ENCODE measurements at regions not wholly inside any gene's neighbourhood (a gene's known extent, or its start where the extent isn't known, plus 50 kb on each side); places are given as distances from the start of the nearest gene placed in this dataset.

GRCh38 chr5:27482663-27483062 lies 444.3 kb upstream of the CDH9 start:
- no peak for TF ChIP-seq CTCF (IDR thresholded peaks at IDR 0.05; ENCODE audit: low read depth, low read length, poor library complexity, severe bottlenecking)
- TF ChIP-seq EZH2phosphoT487 (IDR thresholded peaks at IDR 0.05; ENCODE audit: borderline replicate concordance, low read length), result no peak
- no peaks in the 10 kb centered on the region for H3K9me3 ChIP-seq (ENCODE audit: control insufficient read depth, insufficient read depth, low read length)
- H3K27ac ChIP-seq (ENCODE audit: low read depth, low read length), result no peak overlapping the region
- H3K4me3 ChIP-seq (ENCODE audit: low read length), result no peak overlapping the region
- H3K4me1 ChIP-seq (ENCODE audit: control insufficient read depth, low read length), result no peaks in the 10 kb centered on the region
- H3K79me2 ChIP-seq (ENCODE audit: control insufficient read depth, low read length), result no peaks in the 10 kb centered on the region
- H4K20me1 ChIP-seq (ENCODE audit: control insufficient read depth, insufficient read depth, low read depth, low read length), result no peaks in the 10 kb centered on the region
- H3K27me3 ChIP-seq (ENCODE audit: control insufficient read depth, low read length), result no peaks in the 10 kb centered on the region
- H3K9me2 ChIP-seq (replicated peaks; ENCODE audit: control insufficient read depth, low read length), result no peaks in the 10 kb centered on the region
- no peak overlapping the region for H3K4me2 ChIP-seq (ENCODE audit: low read length)
- H3K36me3 ChIP-seq (ENCODE audit: control insufficient read depth, low read length), result no peaks in the 10 kb centered on the region
- no peaks in the 10 kb centered on the region for H3F3A ChIP-seq (ENCODE audit: control insufficient read depth, insufficient read depth)

GRCh38 chr5:27479859-27480258 lies 441.5 kb upstream of the CDH9 start:
- H3K27me3 ChIP-seq (ENCODE audit: control insufficient read depth, low read length), result no peaks in the 10 kb centered on the region
- H3K27ac ChIP-seq (ENCODE audit: low read depth, low read length), result no peak overlapping the region
- H3K4me1 ChIP-seq (ENCODE audit: control insufficient read depth, low read length), result no peaks in the 10 kb centered on the region
- peaks cover 7% of the 10 kb centered on the region; the same call in 1 of the 2 replicates for H3K9me3 ChIP-seq (ENCODE audit: control insufficient read depth, insufficient read depth, low read length)
- no peak for TF ChIP-seq CTCF (IDR thresholded peaks at IDR 0.05; ENCODE audit: low read depth, low read length, poor library complexity, severe bottlenecking)
- no peak for TF ChIP-seq EZH2phosphoT487 (IDR thresholded peaks at IDR 0.05; ENCODE audit: borderline replicate concordance, low read length)
- no peaks in the 10 kb centered on the region for H3K36me3 ChIP-seq (ENCODE audit: control insufficient read depth, low read length)
- H4K20me1 ChIP-seq (ENCODE audit: control insufficient read depth, insufficient read depth, low read depth, low read length), result no peaks in the 10 kb centered on the region
- no peaks in the 10 kb centered on the region for H3K79me2 ChIP-seq (ENCODE audit: control insufficient read depth, low read length)
- H3K9me2 ChIP-seq (replicated peaks; ENCODE audit: control insufficient read depth, low read length), result no peaks in the 10 kb centered on the region
- no peaks in the 10 kb centered on the region for H3F3A ChIP-seq (ENCODE audit: control insufficient read depth, insufficient read depth)
- no peak overlapping the region for H3K4me2 ChIP-seq (ENCODE audit: low read length)
- H3K4me3 ChIP-seq (ENCODE audit: low read length), result no peak overlapping the region

GRCh38 chr5:27477550-27477949 lies 439.2 kb upstream of the CDH9 start:
- TF ChIP-seq EZH2phosphoT487 (IDR thresholded peaks at IDR 0.05; ENCODE audit: borderline replicate concordance, low read length) (no peak), CTCF (IDR thresholded peaks at IDR 0.05; ENCODE audit: low read depth, low read length, poor library complexity, severe bottlenecking) (no peak)
- no peak overlapping the region for H3K4me3 ChIP-seq (ENCODE audit: low read length)
- no peaks in the 10 kb centered on the region for H3K9me2 ChIP-seq (replicated peaks; ENCODE audit: control insufficient read depth, low read length)
- no peaks in the 10 kb centered on the region for H3K79me2 ChIP-seq (ENCODE audit: control insufficient read depth, low read length)
- no peaks in the 10 kb centered on the region for H3K4me1 ChIP-seq (ENCODE audit: control insufficient read depth, low read length)
- no peaks in the 10 kb centered on the region for H3K36me3 ChIP-seq (ENCODE audit: control insufficient read depth, low read length)
- H3K4me2 ChIP-seq (ENCODE audit: low read length), result no peak overlapping the region
- H3K9me3 ChIP-seq (ENCODE audit: control insufficient read depth, insufficient read depth, low read length), result peaks cover 7% of the 10 kb centered on the region; the same call in 1 of the 2 replicates
- H3K27ac ChIP-seq (ENCODE audit: low read depth, low read length), result no peak overlapping the region
- no peaks in the 10 kb centered on the region for H3F3A ChIP-seq (ENCODE audit: control insufficient read depth, insufficient read depth)
- no peaks in the 10 kb centered on the region for H3K27me3 ChIP-seq (ENCODE audit: control insufficient read depth, low read length)
- no peaks in the 10 kb centered on the region for H4K20me1 ChIP-seq (ENCODE audit: control insufficient read depth, insufficient read depth, low read depth, low read length)
